ENCODE measurements at regions not wholly inside any gene's neighbourhood (a gene's known extent, or its start where the extent isn't known, plus 50 kb on each side); places are given as distances from the start of the nearest gene placed in this dataset.

DNA sequence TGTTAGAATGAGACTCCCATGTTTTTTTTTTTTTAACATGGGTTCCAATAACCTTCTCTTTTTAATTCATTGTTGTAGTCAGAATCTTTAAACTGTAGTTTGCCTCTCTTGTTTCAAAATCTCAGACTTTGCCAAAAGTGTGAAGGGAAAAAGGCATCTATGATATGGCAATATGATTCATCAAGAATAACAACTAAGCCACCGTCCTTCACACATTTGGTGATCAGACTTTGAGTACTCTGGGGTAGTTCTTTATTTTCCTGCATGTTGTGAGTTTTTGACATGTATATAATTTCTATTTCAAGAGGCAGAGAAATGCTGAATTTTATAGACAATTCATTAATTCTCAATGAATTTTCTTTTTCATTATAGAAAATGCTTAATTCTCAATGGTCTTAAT is 53.5 kb upstream of the CERS6 start:
- TF ChIP-seq, protein P1, sequence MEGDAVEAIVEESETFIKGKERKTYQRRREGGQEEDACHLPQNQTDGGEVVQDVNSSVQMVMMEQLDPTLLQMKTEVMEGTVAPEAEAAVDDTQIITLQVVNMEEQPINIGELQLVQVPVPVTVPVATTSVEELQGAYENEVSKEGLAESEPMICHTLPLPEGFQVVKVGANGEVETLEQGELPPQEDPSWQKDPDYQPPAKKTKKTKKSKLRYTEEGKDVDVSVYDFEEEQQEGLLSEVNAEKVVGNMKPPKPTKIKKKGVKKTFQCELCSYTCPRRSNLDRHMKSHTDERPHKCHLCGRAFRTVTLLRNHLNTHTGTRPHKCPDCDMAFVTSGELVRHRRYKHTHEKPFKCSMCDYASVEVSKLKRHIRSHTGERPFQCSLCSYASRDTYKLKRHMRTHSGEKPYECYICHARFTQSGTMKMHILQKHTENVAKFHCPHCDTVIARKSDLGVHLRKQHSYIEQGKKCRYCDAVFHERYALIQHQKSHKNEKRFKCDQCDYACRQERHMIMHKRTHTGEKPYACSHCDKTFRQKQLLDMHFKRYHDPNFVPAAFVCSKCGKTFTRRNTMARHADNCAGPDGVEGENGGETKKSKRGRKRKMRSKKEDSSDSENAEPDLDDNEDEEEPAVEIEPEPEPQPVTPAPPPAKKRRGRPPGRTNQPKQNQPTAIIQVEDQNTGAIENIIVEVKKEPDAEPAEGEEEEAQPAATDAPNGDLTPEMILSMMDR (conservative IDR thresholded peaks at IDR 0.05 in 1 of 2, IDR thresholded peaks at IDR 0.05 in 1 of 2; ENCODE audit: extremely low read depth in 1 of 2, insufficient read depth in 1 of 2, low read depth in 1 of 2, low read length in 2 of 2) = no peak
- TF ChIP-seq EZH2 (IDR thresholded peaks at IDR 0.05; ENCODE audit: borderline replicate concordance, low read length) = no peak
